ENCODE measurements at regions not wholly inside any gene's neighbourhood (a gene's known extent, or its start where the extent isn't known, plus 50 kb on each side); places are given as distances from the start of the nearest gene placed in this dataset.

- no peak for TF ChIP-seq ZNF607 (CRISPR knock-in tag; IDR thresholded peaks at IDR 0.05; ENCODE audit: borderline replicate concordance)
- TF ChIP-seq ZNF383 (CRISPR knock-in tag; IDR thresholded peaks at IDR 0.05; ENCODE audit: borderline replicate concordance): no peak
- no peak for TF ChIP-seq THAP11 (CRISPR knock-in tag; IDR thresholded peaks at IDR 0.05)
- no peak for TF ChIP-seq GTF3A (CRISPR knock-in tag; conservative IDR thresholded peaks at IDR 0.05)
- TF ChIP-seq ZNF703 (CRISPR knock-in tag; IDR thresholded peaks at IDR 0.05; ENCODE audit: borderline replicate concordance): no peak
- no peak for TF ChIP-seq ATF2 (CRISPR knock-in tag; IDR thresholded peaks at IDR 0.05)
- TF ChIP-seq, protein P1, sequence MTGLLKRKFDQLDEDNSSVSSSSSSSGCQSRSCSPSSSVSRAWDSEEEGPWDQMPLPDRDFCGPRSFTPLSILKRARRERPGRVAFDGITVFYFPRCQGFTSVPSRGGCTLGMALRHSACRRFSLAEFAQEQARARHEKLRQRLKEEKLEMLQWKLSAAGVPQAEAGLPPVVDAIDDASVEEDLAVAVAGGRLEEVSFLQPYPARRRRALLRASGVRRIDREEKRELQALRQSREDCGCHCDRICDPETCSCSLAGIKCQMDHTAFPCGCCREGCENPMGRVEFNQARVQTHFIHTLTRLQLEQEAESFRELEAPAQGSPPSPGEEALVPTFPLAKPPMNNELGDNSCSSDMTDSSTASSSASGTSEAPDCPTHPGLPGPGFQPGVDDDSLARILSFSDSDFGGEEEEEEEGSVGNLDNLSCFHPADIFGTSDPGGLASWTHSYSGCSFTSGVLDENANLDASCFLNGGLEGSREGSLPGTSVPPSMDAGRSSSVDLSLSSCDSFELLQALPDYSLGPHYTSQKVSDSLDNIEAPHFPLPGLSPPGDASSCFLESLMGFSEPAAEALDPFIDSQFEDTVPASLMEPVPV (CRISPR knock-in tag; IDR thresholded peaks at IDR 0.05): no peak
- TF ChIP-seq ZNF510 (CRISPR knock-in tag; IDR thresholded peaks at IDR 0.05; ENCODE audit: low read depth): no peak
- no peak for TF ChIP-seq SYNCRIP (IDR thresholded peaks at IDR 0.05; ENCODE audit: insufficient read depth, low read depth, low read length)
- TF ChIP-seq PAX8 (CRISPR knock-in tag; IDR thresholded peaks at IDR 0.05; ENCODE audit: borderline replicate concordance): no peak
- TF ChIP-seq MLX (CRISPR knock-in tag; IDR thresholded peaks at IDR 0.05): no peak
- no peak for TF ChIP-seq KDM4B (CRISPR knock-in tag; IDR thresholded peaks at IDR 0.05)
- no peak for TF ChIP-seq ATM (IDR thresholded peaks at IDR 0.05; ENCODE audit: borderline replicate concordance)
- TF ChIP-seq NONO (IDR thresholded peaks at IDR 0.05): no peak
- TF ChIP-seq NONO (CRISPR knock-in tag; conservative IDR thresholded peaks at IDR 0.05): no peak
- TF ChIP-seq ZNF30 (CRISPR knock-in tag; IDR thresholded peaks at IDR 0.05): no peak
- TF ChIP-seq RAD21 (CRISPR knock-in tag; IDR thresholded peaks at IDR 0.05): no peak
- no peak for TF ChIP-seq ZNF501 (CRISPR knock-in tag; IDR thresholded peaks at IDR 0.05)
- no peak for TF ChIP-seq PHF5A (CRISPR knock-in tag; IDR thresholded peaks at IDR 0.05; ENCODE audit: low read depth, unreplicated experiment)
- Histone ChIP-seq H4K20me1 (ENCODE audit: insufficient read depth, low read length) (no peaks in the 10 kb centered on the region), H3K4me2 (ENCODE audit: low read depth, low read length) (no peak overlapping the region), H3K79me2 (ENCODE audit: insufficient read depth, low read length) (no peaks in the 10 kb centered on the region), H3K36me3 (replicated peaks in 1 of 2; ENCODE audit: control insufficient read depth in 1 of 2, insufficient read depth in 2 of 2, low read length in 2 of 2) (no peaks in the 10 kb centered on the region), H3K4me1 (ENCODE audit: insufficient read depth, low read length) (no peaks in the 10 kb centered on the region), H3K9ac (ENCODE audit: insufficient read depth, low read depth, low read length) (no peak overlapping the region), H3K9me3 (ENCODE audit: low read length) (no peaks in the 10 kb centered on the region), H2AFZ (ENCODE audit: low read length) (no peak overlapping the region), H3K4me3 (replicated peaks in 1 of 3; ENCODE audit: insufficient read depth in 1 of 3, low read depth in 2 of 3, low read length in 3 of 3) (no peak overlapping the region), H3K27me3 (ENCODE audit: control insufficient read depth in 1 of 2, insufficient read depth in 2 of 2, low read length in 2 of 2) (no peaks in the 10 kb centered on the region; a peak in 1 of 5 replicates), H3K27ac (ENCODE audit: extremely low read length, insufficient read depth, low read length) (no peak overlapping the region)
- FAIRE-seq (no peak), ATAC-seq (peak; percentile 28), DNase-seq (ENCODE audit: low spot score) (no peak)
- ChIA-PET CTCF (ENCODE audit: low intra/inter-chr PET ratio, low total read pairs) (no interaction called here), POLR2A (no interaction called here)
- no TSS peak for BruUV-seq (replicated peaks)
- in situ Hi-C loops (cut with HindIII; ENCODE audit: extremely low pct_ligation_motif_present, low pct_unique_long_range_greater_than_20kb) (no loop called here), intact Hi-C loops (cut with micrococcal nuclease; ENCODE audit: unreplicated experiment) (no loop called here)
- WGBS (ENCODE audit: low lambda C conversion rate): 21% methylated on average over 12 of the region's 20 CpGs
These were observed 75.7 kb upstream of the LRPAP1 start for GRCh38 chr4:3607690-3608552.
